PC-9 (cell line): ENCODE measurements at regions not wholly inside any gene's neighbourhood (a gene's known extent, or its start where the extent isn't known, plus 50 kb on each side); places are given as distances from the start of the nearest gene placed in this dataset.
"Not testable (repeated sequence)": the region's sequence is repeated elsewhere in the genome, so short reads cannot be mapped to it uniquely, and the experiment has no call there.

Experiments
- BruUV-seq: library from RNA; stranded (reverse); fragments of 400-500 nt; replicated peaks from 2 replicates; lab custom pipeline; 2021; lab: Mats Ljungman, UMichigan
- CTCF ChIA-PET: fragments of 300-600 bp; sonication (Branson Sonifier 250); formaldehyde crosslinking; loops from one replicate; lab custom pipeline; 2022; ENCODE audit warnings: antibody characterized with exemption; lab: Charles Lee
- POLR2A ChIA-PET: fragments of 300-600 bp; sonication (Branson Sonifier 250); formaldehyde crosslinking; loops from one replicate; lab custom pipeline; 2022; ENCODE audit warnings: antibody characterized with exemption; ENCODE audit not compliant: unreplicated experiment; lab: Charles Lee
- DNase-seq, 2 experiments: peaks; one replicate each; pipeline versions ENCODE4 v3.0.0 to v3.0.0-alpha.2; 2015 to 2022; ENCODE audit warnings: mixed read lengths in 1 of 2
- H2AFZ ChIP-seq: fragments of 200-600 bp; sonication (generic); 2 replicates; pipeline ENCODE4 v1.8.1; 2017; ENCODE audit warnings: antibody characterized with exemption
- H3F3A ChIP-seq: fragments of 200-600 bp; sonication (generic); 2 replicates; pipeline ENCODE4 v1.8.1; 2017; ENCODE audit warnings: antibody characterized with exemption, mild to moderate bottlenecking, low read depth; ENCODE audit not compliant: insufficient read depth
- H3K27ac ChIP-seq: fragments of 200-600 bp; sonication (generic); 2 replicates; pipeline ENCODE4 v1.6.1; 2016; ENCODE audit warnings: mixed run types
- H3K27me3 ChIP-seq: fragments of 200-600 bp; sonication (generic); 2 replicates; pipeline ENCODE4 v1.6.1; 2016; ENCODE audit warnings: low read depth, mixed run types; ENCODE audit not compliant: insufficient read depth
- H3K36me3 ChIP-seq: fragments of 200-600 bp; sonication (generic); 2 replicates; pipeline ENCODE4 v1.6.1; 2016; ENCODE audit warnings: low read depth, mixed run types
- H3K4me1 ChIP-seq: fragments of 200-600 bp; sonication (generic); replicated peaks from 2 replicates; pipeline ENCODE4 v1.6.1; 2016; ENCODE audit warnings: mixed run types; ENCODE audit not compliant: insufficient read depth
- H3K4me2 ChIP-seq: fragments of 200-600 bp; sonication (generic); 2 replicates; pipeline ENCODE4 v1.6.1; 2017; ENCODE audit warnings: mixed run types
- H3K4me3 ChIP-seq: fragments of 200-600 bp; sonication (generic); 2 replicates; pipeline ENCODE4 v1.6.1; 2016; ENCODE audit warnings: mixed run types
- H3K79me2 ChIP-seq: fragments of 200-600 bp; sonication (generic); 2 replicates; pipeline ENCODE4 v1.6.1; 2017; ENCODE audit warnings: low read depth, mixed run types
- H3K9me2 ChIP-seq: fragments of 200-600 bp; sonication (generic); 2 replicates; pipeline ENCODE4 v1.8.1; 2017; ENCODE audit warnings: mild to moderate bottlenecking; ENCODE audit not compliant: insufficient read depth
- H3K9me3 ChIP-seq: fragments of 200-600 bp; sonication (generic); 2 replicates; pipeline ENCODE4 v1.8.1; 2016; ENCODE audit warnings: low read depth; ENCODE audit not compliant: insufficient read depth
- H4K20me1 ChIP-seq: fragments of 200-600 bp; sonication (generic); 2 replicates; pipeline ENCODE4 v1.8.1; 2017; ENCODE audit not compliant: insufficient read depth
- intact Hi-C: fragments of 100-400 bp; cut with micrococcal nuclease; formaldehyde crosslinking; loops from one replicate; pipeline ENCODE4 v1.10.0; 2022; ENCODE audit not compliant: unreplicated experiment

DNA sequence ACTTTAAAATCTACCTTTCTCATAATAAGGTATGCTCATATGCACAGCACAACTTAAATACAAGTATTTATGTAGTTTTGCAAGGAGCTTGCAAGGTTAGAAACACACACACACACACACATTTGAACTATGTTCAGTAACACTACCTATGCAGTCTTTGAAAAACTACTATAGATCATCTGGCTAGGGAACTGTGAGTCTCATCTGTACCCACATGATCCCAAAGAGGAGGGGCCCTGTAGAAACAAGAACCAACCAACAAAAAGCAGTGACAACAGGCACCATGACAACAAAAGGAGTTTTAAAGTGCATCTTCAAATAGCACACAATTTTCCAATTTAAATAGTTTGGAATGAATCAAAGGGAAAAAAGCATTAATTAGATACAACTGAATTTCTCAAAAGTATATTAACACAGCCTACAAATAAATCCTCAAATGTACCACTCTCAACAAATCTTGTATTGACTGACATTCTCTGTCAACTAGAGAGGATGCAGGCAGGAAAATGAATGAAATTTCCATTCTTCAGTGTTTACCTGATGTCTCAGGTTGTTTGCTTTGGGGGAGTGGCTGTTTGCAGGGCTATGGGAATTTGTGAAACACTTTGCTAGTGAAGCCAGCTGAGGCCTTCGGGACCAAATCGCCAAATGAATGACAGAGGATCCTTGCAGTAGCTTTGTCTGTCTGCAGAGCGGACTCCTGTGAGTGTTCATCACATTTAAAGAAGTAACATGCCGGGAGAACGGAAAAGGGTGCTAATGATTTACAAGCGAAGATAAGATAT, 297.6 kb downstream of the BCL2L11 start:
- H3K4me3 ChIP-seq, intact Hi-C loops, H4K20me1 ChIP-seq, H2AFZ ChIP-seq, H3K27ac ChIP-seq, H3K4me2 ChIP-seq, H3F3A ChIP-seq, H3K36me3 ChIP-seq, POLR2A ChIA-PET, DNase-seq, H3K9me3 ChIP-seq, BruUV-seq, CTCF ChIA-PET, H3K27me3 ChIP-seq, H3K9me2 ChIP-seq: not testable (repeated sequence)
- Histone ChIP-seq H3K79me2 (peaks cover 13% of the 10 kb centered on the region), H3K4me1 (peaks cover 16% of the 10 kb centered on the region)

DNA sequence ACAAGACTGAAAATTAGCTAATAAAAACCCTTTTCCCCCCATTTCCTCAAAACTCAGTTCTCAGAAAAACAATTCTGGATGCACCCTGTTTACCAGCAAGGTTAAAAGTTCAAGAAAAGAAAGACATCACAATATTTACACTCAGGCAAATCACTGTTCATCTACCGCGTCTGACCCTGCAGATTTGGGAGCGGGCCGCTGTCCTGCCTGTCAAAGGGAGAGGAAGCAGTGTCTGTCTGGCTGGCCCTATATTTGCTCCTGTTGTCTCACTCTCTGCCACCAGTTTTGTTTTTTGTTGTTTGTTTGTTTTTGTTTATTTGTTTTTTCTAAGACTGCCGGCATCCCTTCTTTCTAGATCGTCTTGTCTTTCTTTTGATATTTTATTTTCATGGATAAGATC, 299.4 kb downstream of the BCL2L11 start:
- intact Hi-C loops, BruUV-seq, POLR2A ChIA-PET, CTCF ChIA-PET, H2AFZ ChIP-seq, H3K36me3 ChIP-seq, DNase-seq, H3K4me3 ChIP-seq, H3K4me2 ChIP-seq, H3F3A ChIP-seq, H3K9me3 ChIP-seq, H4K20me1 ChIP-seq, H3K27ac ChIP-seq, H3K27me3 ChIP-seq, H3K9me2 ChIP-seq: not testable (repeated sequence)
- peaks cover 11% of the 10 kb centered on the region for H3K4me1 ChIP-seq
- H3K79me2 ChIP-seq = peaks cover 13% of the 10 kb centered on the region

DNA sequence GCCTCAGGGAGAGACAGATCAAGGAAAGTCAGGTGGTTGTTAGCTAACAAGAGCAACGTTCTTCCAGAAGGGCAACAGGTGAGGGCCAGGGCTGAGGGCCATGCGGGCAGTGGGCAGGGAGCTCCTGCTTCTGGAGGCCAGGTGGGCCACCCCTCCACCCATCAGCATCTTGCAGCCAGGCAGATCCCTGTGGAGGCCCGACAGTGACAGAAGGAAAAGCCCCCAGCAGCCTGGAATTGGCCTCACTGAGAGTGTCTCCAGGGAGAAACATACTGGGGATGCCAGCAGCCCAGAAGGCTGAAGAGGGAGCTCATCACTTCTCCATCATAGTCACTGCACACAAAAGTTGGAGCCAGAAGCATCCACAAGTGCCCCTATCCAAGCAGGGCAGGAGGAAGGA, 300.1 kb downstream of the BCL2L11 start:
- H3F3A ChIP-seq, H3K9me2 ChIP-seq, H3K9me3 ChIP-seq, H3K4me2 ChIP-seq, BruUV-seq, H2AFZ ChIP-seq, H3K4me3 ChIP-seq, DNase-seq, POLR2A ChIA-PET, H3K36me3 ChIP-seq, CTCF ChIA-PET, H4K20me1 ChIP-seq, intact Hi-C loops, H3K27me3 ChIP-seq, H3K27ac ChIP-seq: not testable (repeated sequence)
- Histone ChIP-seq H3K4me1 (peaks cover 11% of the 10 kb centered on the region), H3K79me2 (peaks cover 13% of the 10 kb centered on the region)

DNA sequence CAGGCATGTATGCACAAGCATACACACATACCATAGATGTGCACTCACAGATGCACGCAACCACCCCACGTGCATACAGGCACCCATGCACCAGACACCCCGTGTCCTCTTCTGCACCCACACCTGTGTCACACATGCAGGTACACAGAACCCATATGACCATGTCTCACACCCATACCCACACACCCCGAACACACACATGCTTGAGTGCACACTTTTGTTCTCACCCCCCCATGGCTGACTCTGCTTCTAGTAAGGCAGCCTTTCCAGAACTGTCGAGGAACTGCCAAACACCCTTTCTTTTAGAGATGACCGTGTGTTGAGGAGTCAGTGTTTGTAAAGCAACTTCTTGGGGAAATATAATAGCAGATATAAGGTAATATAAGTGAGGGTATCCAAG, 301.2 kb downstream of the BCL2L11 start:
- H3K36me3 ChIP-seq, H2AFZ ChIP-seq, H3K4me3 ChIP-seq, DNase-seq, POLR2A ChIA-PET, H3F3A ChIP-seq, H4K20me1 ChIP-seq, H3K9me2 ChIP-seq, H3K27me3 ChIP-seq, H3K4me2 ChIP-seq, CTCF ChIA-PET, H3K27ac ChIP-seq, intact Hi-C loops, BruUV-seq, H3K9me3 ChIP-seq: not testable (repeated sequence)
- Histone ChIP-seq H3K79me2 (peaks cover 13% of the 10 kb centered on the region), H3K4me1 (peaks cover 11% of the 10 kb centered on the region)

DNA sequence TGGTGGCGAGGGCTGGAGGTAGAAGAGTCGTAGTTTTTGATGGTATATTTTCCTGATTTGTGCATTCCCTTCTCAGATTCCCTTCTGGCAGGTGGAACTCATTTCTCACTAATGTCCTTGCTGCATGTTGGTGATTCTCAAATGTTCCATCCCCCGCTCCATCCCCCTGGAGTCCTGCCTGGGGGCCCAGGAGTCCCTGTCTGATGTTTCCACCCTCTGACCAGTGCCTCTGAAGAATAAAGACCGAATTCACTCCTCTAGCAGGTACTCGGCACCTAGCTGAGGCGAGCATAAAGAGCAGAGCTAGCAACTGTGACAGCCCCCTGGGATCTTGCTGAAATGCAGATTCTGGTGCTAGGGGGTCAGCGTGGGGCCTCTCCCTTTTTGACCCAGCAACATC, 301.8 kb downstream of the BCL2L11 start:
- H3K4me1 ChIP-seq = peaks cover 11% of the 10 kb centered on the region
- POLR2A ChIA-PET, H3K4me3 ChIP-seq, DNase-seq, BruUV-seq, H3K36me3 ChIP-seq, H4K20me1 ChIP-seq, CTCF ChIA-PET, H3K27me3 ChIP-seq, H3K9me2 ChIP-seq, H3F3A ChIP-seq, H3K9me3 ChIP-seq, H2AFZ ChIP-seq, H3K4me2 ChIP-seq, intact Hi-C loops, H3K27ac ChIP-seq: not testable (repeated sequence)
- peaks cover 13% of the 10 kb centered on the region for H3K79me2 ChIP-seq

DNA sequence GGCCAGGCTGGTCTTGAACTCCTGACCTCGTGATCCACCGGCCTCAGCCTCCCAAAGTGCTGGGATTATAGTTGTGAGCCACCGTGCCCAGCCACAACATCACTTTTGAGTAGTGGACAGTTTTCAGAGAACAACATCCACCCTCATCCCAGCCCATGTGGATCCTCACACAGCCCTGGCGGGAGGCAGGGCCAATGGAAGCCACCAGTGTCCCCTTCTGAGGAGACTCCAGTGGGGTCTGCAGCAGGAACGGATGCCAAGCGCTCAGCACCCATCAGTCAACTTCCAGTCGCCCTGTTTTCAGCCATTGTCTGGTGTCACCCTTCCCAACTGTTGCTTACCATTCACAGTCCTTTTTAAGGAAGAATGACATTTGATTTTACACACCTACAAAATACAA, 302.5 kb downstream of the BCL2L11 start:
- H3K27ac ChIP-seq, H3K36me3 ChIP-seq, H4K20me1 ChIP-seq, H3K9me3 ChIP-seq, BruUV-seq, H3K4me2 ChIP-seq, H3K27me3 ChIP-seq, POLR2A ChIA-PET, H3F3A ChIP-seq, H3K4me1 ChIP-seq, CTCF ChIA-PET, H3K9me2 ChIP-seq, H3K4me3 ChIP-seq, DNase-seq, H2AFZ ChIP-seq, H3K79me2 ChIP-seq, intact Hi-C loops: not testable (repeated sequence)

DNA sequence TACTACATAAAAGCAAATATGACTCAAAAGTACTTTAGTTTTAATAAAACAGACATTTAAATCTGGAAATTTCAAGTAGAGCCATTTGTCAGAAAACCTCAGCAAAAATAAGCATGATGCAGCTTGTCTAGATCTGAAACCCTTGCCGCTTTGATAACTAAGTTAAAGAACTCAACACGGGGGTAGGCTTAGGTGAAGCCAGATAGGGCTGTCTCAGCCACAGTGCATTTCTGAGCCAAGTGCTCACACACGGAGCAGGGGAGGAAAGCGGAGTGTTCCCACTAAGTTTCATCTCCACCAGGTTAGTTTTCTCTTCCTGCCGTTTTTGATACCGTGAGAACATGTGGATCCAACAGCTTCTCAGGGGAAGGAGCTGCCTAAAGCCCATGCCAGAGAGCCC, 303.5 kb downstream of the BCL2L11 start:
- H3K4me2 ChIP-seq, H3K9me2 ChIP-seq, H2AFZ ChIP-seq, H3F3A ChIP-seq, H3K9me3 ChIP-seq, intact Hi-C loops, H3K4me3 ChIP-seq, POLR2A ChIA-PET, H3K27ac ChIP-seq, H3K79me2 ChIP-seq, H3K27me3 ChIP-seq, DNase-seq, CTCF ChIA-PET, BruUV-seq, H3K36me3 ChIP-seq, H4K20me1 ChIP-seq, H3K4me1 ChIP-seq: not testable (repeated sequence)
